GM12874 (cell line): ENCODE measurements at regions not wholly inside any gene's neighbourhood (a gene's known extent, or its start where the extent isn't known, plus 50 kb on each side); places are given as distances from the start of the nearest gene placed in this dataset.

Experiments
- CTCF ChIP-seq: IDR thresholded peaks from 2 replicates; pipeline ENCODE4 v1.5.1; 2011; ENCODE audit warnings: low read depth, mild to moderate bottlenecking, control low read depth, low read length, moderate library complexity; ENCODE audit not compliant: insufficient read depth

- TF ChIP-seq CTCF, result no peak
Measured at GRCh38 chr4:173866322-173867026, 336.4 kb upstream of the HAND2 start.

- no peak for TF ChIP-seq CTCF
Measured at GRCh38 chr4:173862754-173863153, 332.7 kb upstream of the HAND2 start.

GRCh38 chr4:173860094-173860493 lies 330.1 kb upstream of the HAND2 start:
- TF ChIP-seq CTCF, result no peak

- TF ChIP-seq CTCF, result no peak
Measured at GRCh38 chr4:173859091-173859713, 329.2 kb upstream of the HAND2 start.

GRCh38 chr4:173858471-173858870 lies 328.4 kb upstream of the HAND2 start:
- no peak for TF ChIP-seq CTCF

GRCh38 chr4:173857828-173858227 lies 327.8 kb upstream of the HAND2 start:
- no peak for TF ChIP-seq CTCF

- no peak for TF ChIP-seq CTCF
Measured at GRCh38 chr4:173855015-173855414, 325.0 kb upstream of the HAND2 start.
